Adrenal gland (tissue), 9 donors: ENCODE measurements at regions not wholly inside any gene's neighbourhood (a gene's known extent, or its start where the extent isn't known, plus 50 kb on each side); places are given as distances from the start of the nearest gene placed in this dataset.

Experiments used
- DNase-seq, 7 donors: peaks; one replicate each; pipeline ENCODE4 v3.0.0-alpha.2; 2019 to 2020
- H3K27ac ChIP-seq, 5 donors: fragments of 200-600 bp; sonication (generic) in 4 of 5; 1 replicate in 3 of 5; 2 replicates in 2 of 5; pipeline versions ENCODE4 v1.5.1 to v1.8.0; 2016 to 2020; ENCODE audit warnings: mild to moderate bottlenecking in 1 of 5
- H3K27me3 ChIP-seq: fragments of 200-600 bp; 2 replicates; pipeline ENCODE4 v1.8.0; 2021
- H3K36me3 ChIP-seq, 2 donors: fragments of 200-600 bp; replicated peaks in 1 of 2; 1 replicate in 1 of 2; 2 replicates in 1 of 2; pipeline versions ENCODE4 v1.5.1 to v1.8.0; 2018 to 2022
- H3K4me1 ChIP-seq, 2 donors: fragments of 200-600 bp; replicated peaks in 1 of 2; 1 replicate in 1 of 2; 2 replicates in 1 of 2; pipeline versions ENCODE4 v1.5.1 to v1.8.0; 2018 to 2021
- H3K4me3 ChIP-seq, 4 donors: fragments of 200-600 bp; sonication (generic) in 3 of 4; one replicate each; pipeline ENCODE4 v1.5.1; 2016 to 2018
- H3K9me3 ChIP-seq, 3 donors: fragments of 200-600 bp; sonication (generic) in 1 of 3; replicated peaks in 1 of 3; 1 replicate in 2 of 3; 2 replicates in 1 of 3; pipeline versions ENCODE4 v1.5.1 to v1.8.0; 2016 to 2021
- CTCF ChIP-seq, 6 experiments: fragments of 450-650 bp in 4 of 6; fragments of 200-600 bp in 2 of 6; sonication (generic) in 1 of 6; IDR thresholded peaks; 1 replicate in 5 of 6; 2 replicates in 1 of 6; pipeline versions ENCODE4 v1.5.1 to v1.8.0; 2016 to 2021; ENCODE audit warnings: antibody characterized with exemption in 6 of 6, mild to moderate bottlenecking in 2 of 6, moderate library complexity in 1 of 6
- POLR2A ChIP-seq, 2 donors: fragments of 450-650 bp; IDR thresholded peaks; one replicate each; pipeline ENCODE4 v1.6.1; 2017; ENCODE audit warnings: antibody characterized with exemption in 2 of 2, mild to moderate bottlenecking in 2 of 2, moderate library complexity in 1 of 2
- WGBS, 4 donors: extraction: QIAGEN DNeasy Blood & Tissue Kit in 2 of 4; methylation state at CpG; one replicate each; pipeline versions ENCODE4 v1.1.5 to v1.1.7; 2013 to 2017; 5-methylcytosine and 5-hydroxymethylcytosine counted together
- intact Hi-C, 2 donors: fragments of 100-400 bp; cut with DNase I; formaldehyde crosslinking; loops; one replicate each; pipeline versions ENCODE4 v1.14.1 to v1.15.0; 2022 to 2023
- donor health status: healthy with polysubstance abuse.
- donor health status: Bipolar disorder and iron deficiency.
- donor health status: DM: yes; HTN: yes; CAD: no.
- donor health status: DM: no; HTN: no; CAD: no.
- donor health status: DM: no; HTN: no; CAD: no.

- DNase-seq: no peak
- TF ChIP-seq CTCF (IDR thresholded peaks at IDR 0.05) (no peak), POLR2A (IDR thresholded peaks at IDR 0.05) (no peak)
- intact Hi-C loops: no loop called here
- no peaks in the 10 kb centered on the region for H3K27me3 ChIP-seq
- no peak overlapping the region for H3K4me3 ChIP-seq
- no peaks in the 10 kb centered on the region for H3K9me3 ChIP-seq
- no peaks in the 10 kb centered on the region for H3K36me3 ChIP-seq
- no peak overlapping the region for H3K27ac ChIP-seq
- H3K4me1 ChIP-seq: no peaks in the 10 kb centered on the region
Measured at GRCh38 chr4:165634766-165635165, 238.3 kb upstream of the TLL1 start.

- intact Hi-C loops: no loop called here
- no peaks in the 10 kb centered on the region for H3K4me1 ChIP-seq
- no peak overlapping the region for H3K27ac ChIP-seq
- 57 to 93% (median 70%) methylated on average over 1 of the region's 1 CpG for WGBS, 4 donors
- H3K9me3 ChIP-seq: no peaks in the 10 kb centered on the region
- TF ChIP-seq CTCF (IDR thresholded peaks at IDR 0.05) (no peak), POLR2A (IDR thresholded peaks at IDR 0.05) (no peak)
- no peak overlapping the region for H3K4me3 ChIP-seq
- no peaks in the 10 kb centered on the region for H3K27me3 ChIP-seq
- no peaks in the 10 kb centered on the region for H3K36me3 ChIP-seq
- DNase-seq: no peak
Measured at GRCh38 chr4:165635381-165635780, 237.7 kb upstream of the TLL1 start.

GRCh38 chr4:165635951-165636350 lies 237.1 kb upstream of the TLL1 start:
- Histone ChIP-seq H3K4me1 (no peaks in the 10 kb centered on the region), H3K36me3 (no peaks in the 10 kb centered on the region), H3K4me3 (no peak overlapping the region), H3K9me3 (no peaks in the 10 kb centered on the region), H3K27ac (no peak overlapping the region), H3K27me3 (no peaks in the 10 kb centered on the region)
- 60 to 69% (median 65%) methylated on average over 2 of the region's 2 CpGs for WGBS, 4 donors
- intact Hi-C loops: no loop called here
- TF ChIP-seq CTCF (IDR thresholded peaks at IDR 0.05) (no peak), POLR2A (IDR thresholded peaks at IDR 0.05) (no peak)
- no peak for DNase-seq

- WGBS, 4 donors: 83 to 93% (median 87%) methylated on average over 1 of the region's 1 CpG
- H3K9me3 ChIP-seq: no peaks in the 10 kb centered on the region
- intact Hi-C loops: no loop called here
- H3K27ac ChIP-seq: no peak overlapping the region
- TF ChIP-seq POLR2A (IDR thresholded peaks at IDR 0.05): no peak
- no peak for TF ChIP-seq CTCF (IDR thresholded peaks at IDR 0.05)
- no peaks in the 10 kb centered on the region for H3K36me3 ChIP-seq
- no peak overlapping the region for H3K4me3 ChIP-seq
- no peak for DNase-seq
- H3K4me1 ChIP-seq: no peaks in the 10 kb centered on the region
- H3K27me3 ChIP-seq: no peaks in the 10 kb centered on the region
Measured at GRCh38 chr4:165651901-165652300, 221.1 kb upstream of the TLL1 start.
